GM18907 (cell line): ENCODE measurements at regions not wholly inside any gene's neighbourhood (a gene's known extent, or its start where the extent isn't known, plus 50 kb on each side); places are given as distances from the start of the nearest gene placed in this dataset.

ENCODE experiments used
- ATAC-seq: cut with Tn5 transposase; IDR thresholded peaks from one replicate; pipeline ENCODE4 v1.9.1; 2021; ENCODE audit warnings: mild to moderate bottlenecking, moderate library complexity; ENCODE audit not compliant: unreplicated experiment

- ATAC-seq, result no peak
Observed at GRCh38 chr16:62907562-62907961, 871.3 kb upstream of the CDH8 start.

- no peak for ATAC-seq
Observed at GRCh38 chr16:62903961-62904502, 867.8 kb upstream of the CDH8 start.

DNA sequence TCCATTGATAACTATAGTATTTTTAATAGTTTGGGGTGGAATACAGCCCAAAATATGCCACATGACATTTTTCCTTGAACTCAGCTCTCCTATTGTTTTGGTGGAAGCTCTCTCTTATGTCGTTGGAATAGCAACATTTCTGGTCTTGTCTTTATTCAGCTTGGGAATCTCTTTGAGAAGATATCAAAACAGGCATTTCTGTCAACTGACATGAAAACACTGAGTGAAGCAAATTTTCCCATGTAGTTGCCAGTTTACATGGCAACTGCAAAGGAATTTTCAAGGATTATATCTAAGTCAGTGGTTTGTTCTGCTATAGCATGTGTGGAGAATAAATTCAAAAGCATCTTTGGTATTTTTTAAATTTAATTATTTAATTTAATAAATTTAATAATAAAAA lies 863.5 kb upstream of the CDH8 start:
- no peak for ATAC-seq

DNA sequence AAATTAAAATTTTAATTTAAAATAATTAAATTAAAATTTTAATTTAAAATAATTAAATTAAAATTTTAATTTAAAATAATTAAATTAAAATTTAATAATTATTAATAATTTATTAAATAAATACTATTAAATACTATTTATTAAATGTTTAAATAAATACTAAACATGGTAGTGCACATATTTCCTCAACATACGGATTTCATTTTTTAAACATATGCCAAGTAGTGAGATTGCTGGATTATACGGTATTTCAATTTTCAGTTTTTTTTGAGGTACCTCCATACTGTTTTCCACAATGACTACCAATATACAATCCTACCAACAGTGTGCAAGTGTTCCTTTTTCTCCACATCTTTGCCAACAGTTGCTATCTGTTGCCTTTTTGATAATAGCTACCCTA lies 852.9 kb upstream of the CDH8 start:
- no peak for ATAC-seq

DNA sequence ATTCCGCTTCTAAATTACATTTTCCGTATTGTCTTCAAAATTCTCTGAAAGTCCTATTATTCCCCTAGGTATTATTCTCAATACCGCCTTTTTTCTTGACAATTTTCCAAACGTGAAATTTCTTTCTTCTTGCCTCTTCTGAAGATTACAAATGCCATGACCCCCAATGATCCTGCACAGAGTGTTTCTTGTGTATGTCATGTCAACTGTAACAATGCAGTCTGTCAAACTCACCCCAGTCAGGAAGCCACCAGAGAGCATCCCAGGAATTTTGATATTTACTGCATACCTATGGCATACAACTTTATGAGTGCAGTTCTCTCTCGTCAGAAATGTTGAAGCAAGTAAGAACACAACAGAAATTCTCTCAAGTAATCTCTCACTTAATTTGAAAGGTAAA lies 847.3 kb upstream of the CDH8 start:
- ATAC-seq, result no peak

- no peak for ATAC-seq
Observed at GRCh38 chr16:62882552-62883221, 846.4 kb upstream of the CDH8 start.

GRCh38 chr16:62876133-62876532 lies 839.9 kb upstream of the CDH8 start:
- no peak for ATAC-seq

DNA sequence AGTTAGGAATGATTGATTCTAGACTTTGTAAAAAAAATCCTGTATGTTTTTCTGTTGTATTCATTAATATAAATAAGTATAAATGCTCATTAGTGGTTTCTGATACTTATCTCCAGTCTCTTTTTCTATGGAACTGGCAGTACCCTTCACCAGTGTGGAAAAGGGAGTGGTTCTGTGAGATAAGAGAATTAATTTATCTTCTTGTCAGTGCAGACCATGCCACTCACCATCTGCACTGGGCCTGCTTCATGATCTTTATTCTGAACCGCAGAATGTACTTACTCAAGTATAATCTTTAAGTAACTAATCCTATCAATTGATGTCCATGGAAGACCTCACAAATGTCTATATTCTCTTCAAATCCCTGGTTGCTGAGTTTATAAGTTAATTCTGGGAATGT lies 836.1 kb upstream of the CDH8 start:
- no peak for ATAC-seq

DNA sequence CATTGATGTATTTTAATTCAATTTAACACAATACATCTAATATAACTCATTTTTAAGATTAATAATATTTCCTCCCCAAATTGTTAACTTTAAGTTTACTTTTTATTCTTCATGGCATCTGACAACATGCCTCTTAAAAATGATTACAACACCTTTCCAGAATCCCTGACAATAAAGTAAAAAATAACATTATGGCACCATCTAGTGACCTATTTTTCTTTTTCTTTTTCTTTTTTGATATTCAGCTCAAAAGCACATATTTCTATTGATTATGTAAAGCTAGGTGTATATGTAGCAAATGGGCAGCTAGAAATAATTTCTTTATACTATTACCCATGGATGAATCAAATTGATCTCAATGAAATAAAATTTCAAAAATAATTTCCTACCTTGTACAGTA lies 834.3 kb upstream of the CDH8 start:
- ATAC-seq, result no peak

- ATAC-seq, result no peak
Observed at GRCh38 chr16:62869837-62870236, 833.6 kb upstream of the CDH8 start.

DNA sequence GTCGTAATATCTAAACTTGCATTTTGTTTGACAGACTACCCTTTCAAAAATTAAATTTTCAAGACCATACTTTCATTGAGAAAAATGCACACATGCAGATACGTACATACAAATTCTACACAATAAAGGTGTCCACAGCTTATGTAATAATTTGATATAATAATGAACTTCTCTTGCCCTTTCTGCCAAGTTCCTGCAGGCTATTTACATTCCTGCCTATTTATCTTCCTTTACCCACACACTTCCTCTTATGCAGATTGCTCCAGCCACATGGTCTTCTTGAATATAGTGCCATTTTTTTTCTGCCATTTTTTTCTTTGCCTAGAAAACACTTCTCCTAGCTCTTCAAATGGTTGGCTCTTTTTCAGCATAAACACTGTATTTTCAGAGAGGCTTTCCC lies 826.9 kb upstream of the CDH8 start:
- ATAC-seq, result no peak

DNA sequence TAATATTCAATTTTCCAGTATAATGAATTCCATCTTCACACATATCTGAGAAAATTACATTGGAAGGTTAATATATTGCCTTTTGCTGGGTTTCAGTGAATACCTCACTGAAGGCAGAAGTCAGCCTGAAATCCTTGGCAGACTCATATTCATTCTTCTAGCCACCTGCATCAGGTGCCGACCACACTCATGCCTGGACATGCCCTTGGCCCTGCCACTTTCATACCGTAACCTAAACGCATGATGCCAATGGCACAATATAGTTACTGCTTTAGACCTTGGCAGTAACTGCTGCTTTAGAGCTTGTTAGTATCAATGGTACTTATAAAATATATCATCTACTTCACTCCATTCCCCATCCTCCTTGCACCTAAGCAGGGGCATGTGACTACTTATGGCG lies 817.6 kb upstream of the CDH8 start:
- ATAC-seq, result no peak

DNA sequence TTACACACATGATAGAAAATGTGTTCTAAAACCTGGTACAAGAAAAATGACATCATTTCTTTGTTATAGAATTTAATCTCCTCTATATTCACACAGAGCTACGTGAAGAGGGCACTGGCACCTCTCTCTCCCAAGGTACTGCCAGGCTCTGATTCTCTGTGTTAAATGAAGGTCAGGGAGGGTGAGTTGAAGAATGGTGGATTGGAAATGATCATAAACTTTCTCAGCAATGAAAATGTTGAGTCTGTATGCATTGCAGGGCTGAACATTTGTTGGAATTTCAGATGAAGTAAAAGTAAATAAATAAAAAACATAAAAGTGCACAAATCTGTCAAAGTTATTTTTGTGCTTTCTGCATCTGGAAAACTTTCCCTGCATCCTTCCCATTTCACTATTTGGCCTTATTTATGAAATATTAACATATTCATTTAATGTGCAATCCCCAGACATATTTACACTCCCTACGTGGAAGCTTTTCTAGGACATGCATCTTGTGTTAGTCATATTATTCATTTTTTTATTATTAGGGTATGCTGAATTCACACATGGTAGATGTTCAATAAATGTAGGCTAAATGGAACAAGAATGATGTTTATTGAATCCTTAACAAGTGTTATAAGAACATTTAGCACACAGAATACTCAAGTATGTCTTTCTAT lies 810.3 kb upstream of the CDH8 start:
- ATAC-seq, result no peak

DNA sequence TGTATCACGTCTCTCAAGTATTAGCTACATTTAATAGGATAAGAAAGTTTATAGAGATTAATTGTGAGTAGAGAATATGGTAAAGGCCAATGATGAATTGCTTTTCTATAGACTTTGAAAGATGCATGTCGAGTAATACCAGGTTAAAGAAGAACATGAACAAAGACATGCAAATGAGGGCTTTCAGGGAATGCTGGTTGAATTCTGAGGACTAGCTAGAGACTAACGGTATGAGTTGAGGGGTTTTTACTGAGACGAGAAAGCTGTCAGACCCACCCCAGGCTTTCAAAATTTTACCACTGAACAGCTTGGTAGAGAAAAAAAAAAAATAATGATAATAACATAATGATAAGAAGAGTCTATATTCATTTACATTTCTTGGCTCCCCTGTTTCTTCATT lies 796.0 kb upstream of the CDH8 start:
- no peak for ATAC-seq

DNA sequence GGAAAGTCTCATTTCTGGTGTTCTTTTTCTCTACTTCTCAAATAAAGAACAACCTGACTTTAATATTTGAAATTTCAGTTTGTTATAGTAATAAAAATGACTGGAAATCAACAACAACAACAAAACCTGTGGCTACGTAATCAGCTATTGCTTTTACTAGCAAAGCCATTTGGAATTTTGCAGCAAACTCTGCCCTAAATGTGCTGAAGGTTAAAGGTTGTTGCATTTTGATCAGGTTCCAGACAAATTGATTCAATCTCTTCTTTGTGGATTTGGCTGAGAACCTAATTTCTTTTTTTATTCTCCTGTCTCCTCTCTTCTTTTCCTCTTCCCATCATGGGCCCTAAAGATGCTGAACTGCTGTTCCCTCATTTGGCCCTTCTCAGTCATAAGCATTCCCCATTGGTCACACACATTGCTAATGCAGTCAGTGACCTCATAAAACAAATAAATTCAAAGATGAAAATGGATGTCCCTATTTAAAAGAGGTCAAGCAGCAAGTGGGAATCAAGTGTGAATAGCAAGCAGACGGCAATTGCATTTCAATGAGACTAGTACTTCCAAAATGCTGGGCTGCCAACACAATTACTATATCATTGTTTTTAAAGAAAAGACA lies 795.1 kb upstream of the CDH8 start:
- no peak for ATAC-seq

DNA sequence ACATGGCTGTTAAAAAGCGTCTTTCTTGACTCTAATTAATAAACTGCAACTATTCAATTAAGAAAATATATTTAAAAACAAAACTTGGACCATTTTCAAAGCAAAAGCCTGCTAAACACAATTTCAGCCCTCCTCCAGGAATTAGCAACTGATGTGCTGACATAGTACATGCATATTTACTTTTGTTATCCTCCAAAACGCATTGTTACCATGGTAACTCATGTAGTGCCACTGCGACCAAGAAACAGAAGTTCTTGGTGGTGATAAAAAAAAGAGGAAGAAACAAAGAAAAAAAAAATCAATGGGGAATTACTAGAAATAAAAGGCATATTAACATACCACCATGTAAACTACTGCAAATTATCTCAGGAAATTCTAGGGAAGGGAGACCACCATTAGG lies 793.4 kb upstream of the CDH8 start:
- ATAC-seq, result no peak

- ATAC-seq, result no peak
Observed at GRCh38 chr16:62829084-62829483, 792.8 kb upstream of the CDH8 start.

DNA sequence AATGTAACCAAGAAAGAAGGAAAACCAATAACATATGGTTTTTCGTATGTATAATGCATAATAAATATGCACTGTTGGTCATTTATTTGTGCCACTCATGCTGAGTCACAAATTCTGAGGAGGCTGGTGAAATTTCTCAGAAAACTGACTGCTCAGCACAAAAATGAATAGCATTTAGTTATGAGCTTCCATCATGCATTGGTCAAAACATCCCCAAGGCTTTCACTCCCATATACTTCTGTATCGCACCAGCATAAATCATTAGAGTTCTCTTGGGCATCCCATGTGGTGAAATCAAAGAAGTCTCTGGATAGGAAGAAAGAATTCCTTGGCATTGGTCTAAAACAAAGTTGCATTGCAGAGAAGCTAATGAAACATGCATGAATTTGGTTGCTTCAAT lies 785.6 kb upstream of the CDH8 start:
- ATAC-seq, result no peak

- no peak for ATAC-seq
Observed at GRCh38 chr16:62816971-62817519, 780.8 kb upstream of the CDH8 start.

DNA sequence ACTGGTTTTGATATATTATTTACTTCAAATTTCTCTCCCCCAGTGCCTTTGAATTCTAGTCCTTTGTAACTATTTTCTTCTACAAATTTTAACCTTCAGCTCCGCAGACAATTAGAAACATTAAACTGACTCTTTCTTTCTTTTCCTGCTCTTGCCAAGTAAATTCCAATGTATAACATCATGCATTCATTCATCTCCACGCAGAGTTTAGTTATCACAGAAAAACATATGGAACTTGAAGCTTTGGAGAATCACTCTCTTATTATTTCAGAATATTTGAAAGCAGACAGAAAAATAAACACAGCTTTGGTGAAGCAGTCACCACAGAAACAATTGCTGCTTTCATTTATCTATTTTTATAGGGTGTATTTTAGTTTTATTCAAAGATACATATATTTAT lies 778.7 kb upstream of the CDH8 start:
- no peak for ATAC-seq

GRCh38 chr16:62805221-62805857 lies 769.1 kb upstream of the CDH8 start:
- no peak for ATAC-seq
